MCF 10A (cell line): ENCODE measurements at regions not wholly inside any gene's neighbourhood (a gene's known extent, or its start where the extent isn't known, plus 50 kb on each side); places are given as distances from the start of the nearest gene placed in this dataset.
"Not testable (repeated sequence)": the region's sequence is repeated elsewhere in the genome, so short reads cannot be mapped to it uniquely, and the experiment has no call there.

Experiments
- BruUV-seq: library from RNA; stranded (reverse); fragments of 400-500 nt; replicated peaks from 2 replicates; lab custom pipeline; 2021; lab: Mats Ljungman, UMichigan
- CTCF ChIA-PET: fragments of 300-600 bp; sonication (Branson Sonifier 250); formaldehyde crosslinking; extraction: SDS; loops from one replicate; lab custom pipeline; 2021; ENCODE audit warnings: antibody characterized with exemption, inconsistent platforms; lab: Yijun Ruan, JAX
- POLR2A ChIA-PET: fragments of 300-600, 350-650 bp; sonication (Branson Sonifier 250); formaldehyde crosslinking; extraction: SDS; loops from one replicate; lab custom pipeline; 2020; ENCODE audit warnings: antibody characterized with exemption, inconsistent platforms; lab: Yijun Ruan, JAX
- DNase-seq: peaks from one replicate; pipeline ENCODE4 v3.0.0-alpha.2; 2018; ENCODE audit not compliant: unreplicated experiment
- H3K27ac Mint-ChIP-seq: one replicate; pipeline ENCODE4 v1.8.0; 2022; ENCODE audit warnings: mild to moderate bottlenecking, low read depth, mixed read lengths; ENCODE audit not compliant: unreplicated experiment
- H3K27me3 Mint-ChIP-seq: one replicate; pipeline ENCODE4 v1.8.0; 2022; ENCODE audit warnings: mixed read lengths; ENCODE audit not compliant: insufficient read depth, unreplicated experiment
- H3K36me3 Mint-ChIP-seq: one replicate; pipeline ENCODE4 v1.8.0; 2022; ENCODE audit warnings: mild to moderate bottlenecking, moderate library complexity, mixed read lengths; ENCODE audit not compliant: insufficient read depth, unreplicated experiment
- H3K4me1 Mint-ChIP-seq: one replicate; pipeline ENCODE4 v1.8.0; 2022; ENCODE audit warnings: mixed read lengths; ENCODE audit not compliant: insufficient read depth, unreplicated experiment
- H3K4me3 Mint-ChIP-seq: one replicate; pipeline ENCODE4 v1.8.0; 2022; ENCODE audit warnings: mild to moderate bottlenecking, moderate library complexity, mixed read lengths; ENCODE audit not compliant: unreplicated experiment
- H3K9me3 Mint-ChIP-seq: one replicate; pipeline ENCODE4 v1.8.0; 2022; ENCODE audit warnings: mixed read lengths; ENCODE audit not compliant: unreplicated experiment
- CTCF ChIP-seq: fragments of 200-600 bp; IDR thresholded peaks from one replicate; pipeline ENCODE4 v1.8.0; 2022; ENCODE audit warnings: antibody characterized with exemption, mild to moderate bottlenecking; ENCODE audit not compliant: unreplicated experiment
- intact Hi-C: fragments of 100-400 bp; cut with micrococcal nuclease; formaldehyde crosslinking; loops from 2 replicates; pipeline ENCODE4 v1.14.1; 2022

GRCh38 chr5:92051741-92052140 lies 668.6 kb upstream of the ARRDC3 start:
- ChIA-PET POLR2A (no interaction called here), CTCF (no interaction called here)
- Mint-ChIP-seq H3K4me1 (no peaks in the 10 kb centered on the region), H3K27me3 (peaks cover 36% of the 10 kb centered on the region), H3K9me3 (no peaks in the 10 kb centered on the region), H3K4me3 (no peak overlapping the region), H3K27ac (no peak overlapping the region), H3K36me3 (no peaks in the 10 kb centered on the region)
- intact Hi-C loops, result no loop called here
- BruUV-seq, result no TSS peak
- DNase-seq, result no peak
- TF ChIP-seq CTCF, result no peak

GRCh38 chr5:92050970-92051369 lies 667.9 kb upstream of the ARRDC3 start:
- no peak for DNase-seq
- H3K27ac Mint-ChIP-seq, result no peak overlapping the region
- ChIA-PET POLR2A (no interaction called here), CTCF (no interaction called here)
- no peak overlapping the region for H3K4me3 Mint-ChIP-seq
- H3K27me3 Mint-ChIP-seq, result peaks cover 44% of the 10 kb centered on the region
- no peaks in the 10 kb centered on the region for H3K36me3 Mint-ChIP-seq
- no peak for TF ChIP-seq CTCF
- BruUV-seq, result no TSS peak
- no peaks in the 10 kb centered on the region for H3K9me3 Mint-ChIP-seq
- H3K4me1 Mint-ChIP-seq, result no peaks in the 10 kb centered on the region
- intact Hi-C loops, result no loop called here

DNA sequence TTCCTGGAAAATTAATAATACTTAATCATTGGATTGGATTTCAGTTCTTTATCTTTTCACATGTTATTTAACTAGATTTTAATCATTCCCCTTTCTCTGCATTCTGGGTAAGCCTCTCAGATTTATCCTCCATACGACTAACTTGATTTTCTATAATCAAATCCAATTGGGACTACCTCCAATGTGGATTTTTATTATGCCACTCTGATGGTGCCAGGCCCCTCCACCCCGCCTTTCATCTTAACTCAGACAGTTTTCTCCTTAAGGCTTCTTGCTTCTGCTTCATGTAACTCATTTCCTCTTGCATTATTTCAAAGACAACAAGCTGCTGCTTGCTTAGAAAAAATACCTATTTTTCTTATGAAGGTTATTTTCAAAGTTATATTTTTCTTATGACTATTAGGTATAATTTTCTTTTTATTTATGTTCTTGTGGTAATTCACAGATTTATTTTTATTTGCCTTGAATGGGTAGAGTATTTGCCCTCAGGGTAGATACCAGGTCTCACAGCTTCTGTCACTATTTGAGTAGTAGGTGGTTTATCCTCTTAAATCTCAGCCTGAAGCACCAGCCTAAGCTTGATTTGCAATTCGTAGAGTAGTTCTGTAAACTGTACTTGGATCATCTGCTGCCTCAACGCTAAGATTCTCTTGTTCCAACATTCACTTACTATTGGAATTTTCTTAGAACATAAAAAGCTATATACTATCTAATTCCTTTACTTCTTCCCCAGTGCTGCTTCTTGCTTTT lies 659.0 kb upstream of the ARRDC3 start:
- no peak overlapping the region for H3K27ac Mint-ChIP-seq
- H3K9me3 Mint-ChIP-seq, result no peaks in the 10 kb centered on the region
- TF ChIP-seq CTCF, result no peak
- intact Hi-C loops, result no loop called here
- H3K4me1 Mint-ChIP-seq, result no peaks in the 10 kb centered on the region
- no peaks in the 10 kb centered on the region for H3K36me3 Mint-ChIP-seq
- no TSS peak for BruUV-seq
- DNase-seq, result no peak
- H3K4me3 Mint-ChIP-seq, result no peak overlapping the region
- peaks cover 63% of the 10 kb centered on the region for H3K27me3 Mint-ChIP-seq
- CTCF ChIA-PET, result no interaction called here
- POLR2A ChIA-PET, result no interaction called here

DNA sequence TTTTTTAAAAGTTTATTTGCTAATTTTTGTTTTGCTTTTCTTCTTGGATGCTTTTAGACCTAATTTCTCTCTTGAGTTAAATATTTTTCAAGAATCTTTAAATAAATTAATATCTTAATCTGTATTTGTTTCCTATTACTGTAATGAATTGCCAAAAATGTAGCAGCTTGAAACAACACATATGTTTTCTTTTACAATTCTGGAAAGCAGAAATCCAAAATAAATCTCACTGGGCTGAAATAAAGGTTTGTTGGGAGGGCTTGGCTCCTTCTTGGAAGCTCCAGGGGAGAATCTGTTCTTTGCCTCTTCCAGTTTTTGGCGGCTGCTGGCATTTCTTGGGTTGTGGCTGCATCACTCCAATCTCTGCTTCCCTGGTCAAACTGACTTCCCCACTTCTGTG lies 658.1 kb upstream of the ARRDC3 start:
- ChIA-PET CTCF (interaction anchor here (0.5 to 0.8 kb wide), 2 partner anchors 9 to 11 kb away, joined by 3 read pairs; no protein-coding TSS in a partner anchor), POLR2A (no interaction called here)
- TF ChIP-seq CTCF, result no peak
- H3K4me3 Mint-ChIP-seq, result no peak overlapping the region
- no TSS peak for BruUV-seq
- intact Hi-C loops, result no loop called here
- peaks cover 54% of the 10 kb centered on the region for H3K27me3 Mint-ChIP-seq
- H3K9me3 Mint-ChIP-seq, result no peaks in the 10 kb centered on the region
- H3K36me3 Mint-ChIP-seq, result no peaks in the 10 kb centered on the region
- H3K4me1 Mint-ChIP-seq, result no peaks in the 10 kb centered on the region
- DNase-seq, result no peak
- H3K27ac Mint-ChIP-seq, result no peak overlapping the region

GRCh38 chr5:92029792-92030191 lies 646.7 kb upstream of the ARRDC3 start:
- H3K4me1 Mint-ChIP-seq, H3K9me3 Mint-ChIP-seq, H3K27ac Mint-ChIP-seq, DNase-seq, POLR2A ChIA-PET, intact Hi-C loops, H3K36me3 Mint-ChIP-seq, BruUV-seq, H3K4me3 Mint-ChIP-seq: not testable (repeated sequence)
- H3K27me3 Mint-ChIP-seq, result peaks cover 54% of the 10 kb centered on the region
- CTCF ChIA-PET, result interaction anchor here (0.8 kb wide), 1 partner anchor 13 kb away, joined by 3 read pairs; no protein-coding TSS in a partner anchor
